ENCODE measurements at regions not wholly inside any gene's neighbourhood (a gene's known extent, or its start where the extent isn't known, plus 50 kb on each side); places are given as distances from the start of the nearest gene placed in this dataset.

GRCh38 chr2:60252581-60253150, 300.8 kb downstream of the BCL11A start:
- H3K27me3 ChIP-seq (ENCODE audit: insufficient read depth, insufficient read length), result no peaks in the 10 kb centered on the region
- no peak for DNase-seq (ENCODE audit: low read depth, low spot score)
- H3K4me1 ChIP-seq (ENCODE audit: insufficient read depth, insufficient read length), result no peaks in the 10 kb centered on the region
- TF ChIP-seq SUZ12 (IDR thresholded peaks at IDR 0.05; ENCODE audit: extremely low read depth, insufficient read depth, insufficient read length), result no peak
- TF ChIP-seq ZNF274 (IDR thresholded peaks at IDR 0.05; ENCODE audit: low read depth, low read length), result no peak
- TF ChIP-seq YY1 (IDR thresholded peaks at IDR 0.05; ENCODE audit: insufficient read depth, insufficient read length), result no peak
- H3K36me3 ChIP-seq (ENCODE audit: insufficient read depth, insufficient read length, low read length), result no peaks in the 10 kb centered on the region
- H3K9ac ChIP-seq (ENCODE audit: insufficient read length, low read depth), result no peak overlapping the region
- no peaks in the 10 kb centered on the region for H3K9me3 ChIP-seq (ENCODE audit: insufficient read depth, low read length)
- H3K4me3 ChIP-seq (ENCODE audit: insufficient read length, low read depth), result no peak overlapping the region

DNA sequence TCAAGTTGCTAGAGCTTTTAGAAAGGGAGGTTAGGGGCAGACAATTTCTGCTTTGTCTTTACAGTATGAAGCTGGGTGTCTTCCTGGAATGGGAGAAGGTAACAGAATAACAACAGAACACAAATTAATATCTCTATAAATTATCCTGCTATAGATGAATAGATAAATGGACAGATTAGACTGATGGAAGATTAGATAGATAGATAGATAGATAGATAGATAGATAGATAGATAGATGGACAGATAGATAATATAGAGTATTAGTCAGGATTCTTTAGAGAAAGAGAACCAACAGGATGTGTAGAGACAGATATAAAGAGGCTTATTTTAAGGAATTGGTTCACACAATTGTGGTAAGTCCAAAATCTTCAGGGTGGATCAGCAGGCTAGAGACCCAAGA, 302.2 kb downstream of the BCL11A start:
- H3K9ac ChIP-seq (ENCODE audit: insufficient read length, low read depth), result no peak overlapping the region

GRCh38 chr2:60249879-60250278, 303.6 kb downstream of the BCL11A start:
- no peak overlapping the region for H3K4me3 ChIP-seq (ENCODE audit: insufficient read length, low read depth)
- no peaks in the 10 kb centered on the region for H3K36me3 ChIP-seq (ENCODE audit: insufficient read depth, insufficient read length, low read length)

More for the DNA sequence above, 302.2 kb downstream of the BCL11A start:
- TF ChIP-seq YY1 (IDR thresholded peaks at IDR 0.05; ENCODE audit: insufficient read depth, insufficient read length) (no peak), ZNF274 (IDR thresholded peaks at IDR 0.05; ENCODE audit: low read depth, low read length) (no peak), SUZ12 (IDR thresholded peaks at IDR 0.05; ENCODE audit: extremely low read depth, insufficient read depth, insufficient read length) (no peak)
- H3K4me1 ChIP-seq (ENCODE audit: insufficient read depth, insufficient read length), result no peaks in the 10 kb centered on the region
- H3K36me3 ChIP-seq (ENCODE audit: insufficient read depth, insufficient read length, low read length), result no peaks in the 10 kb centered on the region
- H3K4me3 ChIP-seq (ENCODE audit: insufficient read length, low read depth), result no peak overlapping the region
- no peak for DNase-seq (ENCODE audit: low read depth, low spot score)
- no peaks in the 10 kb centered on the region for H3K9me3 ChIP-seq (ENCODE audit: insufficient read depth, low read length)
- no peaks in the 10 kb centered on the region for H3K27me3 ChIP-seq (ENCODE audit: insufficient read depth, insufficient read length)

DNA sequence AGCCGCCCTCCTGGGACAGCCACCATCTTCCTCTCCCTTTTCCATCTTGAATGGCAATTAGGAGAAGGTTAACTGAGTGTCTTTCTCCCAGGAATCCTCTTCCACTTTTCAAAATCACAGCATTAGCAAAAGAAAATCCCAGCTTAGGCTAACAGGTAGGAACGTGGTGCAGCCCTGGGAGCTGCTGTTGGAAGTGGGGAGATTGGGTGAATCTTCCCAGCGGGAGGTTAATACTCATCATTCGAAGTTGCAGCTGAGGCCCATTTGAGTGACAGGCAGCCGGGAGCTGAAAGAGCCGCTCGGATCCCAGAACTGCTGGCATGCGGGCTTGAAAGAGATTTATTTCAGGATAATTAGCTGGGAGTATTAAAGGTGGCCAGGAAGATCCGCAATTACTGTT, 306.0 kb downstream of the BCL11A start:
- Histone ChIP-seq H3K9ac (ENCODE audit: insufficient read length, low read depth) (no peak overlapping the region), H3K4me3 (ENCODE audit: insufficient read length, low read depth) (no peak overlapping the region), H3K4me1 (ENCODE audit: insufficient read depth, insufficient read length) (no peaks in the 10 kb centered on the region), H3K36me3 (ENCODE audit: insufficient read depth, insufficient read length, low read length) (no peaks in the 10 kb centered on the region), H3K9me3 (ENCODE audit: insufficient read depth, low read length) (no peaks in the 10 kb centered on the region), H3K27me3 (ENCODE audit: insufficient read depth, insufficient read length) (no peaks in the 10 kb centered on the region)
- TF ChIP-seq YY1 (IDR thresholded peaks at IDR 0.05; ENCODE audit: insufficient read depth, insufficient read length) (no peak), ZNF274 (IDR thresholded peaks at IDR 0.05; ENCODE audit: low read depth, low read length) (no peak), SUZ12 (IDR thresholded peaks at IDR 0.05; ENCODE audit: extremely low read depth, insufficient read depth, insufficient read length) (no peak)
- DNase-seq (ENCODE audit: low read depth, low spot score), result no peak

More at GRCh38 chr2:60249879-60250278, 303.6 kb downstream of the BCL11A start:
- no peaks in the 10 kb centered on the region for H3K4me1 ChIP-seq (ENCODE audit: insufficient read depth, insufficient read length)
- no peaks in the 10 kb centered on the region for H3K27me3 ChIP-seq (ENCODE audit: insufficient read depth, insufficient read length)
- TF ChIP-seq YY1 (IDR thresholded peaks at IDR 0.05; ENCODE audit: insufficient read depth, insufficient read length), result no peak
- TF ChIP-seq SUZ12 (IDR thresholded peaks at IDR 0.05; ENCODE audit: extremely low read depth, insufficient read depth, insufficient read length), result no peak
- no peak for TF ChIP-seq ZNF274 (IDR thresholded peaks at IDR 0.05; ENCODE audit: low read depth, low read length)
- no peaks in the 10 kb centered on the region for H3K9me3 ChIP-seq (ENCODE audit: insufficient read depth, low read length)
- DNase-seq (ENCODE audit: low read depth, low spot score), result no peak
- H3K9ac ChIP-seq (ENCODE audit: insufficient read length, low read depth), result no peak overlapping the region

- Histone ChIP-seq H3K27me3 (ENCODE audit: insufficient read depth, insufficient read length) (no peaks in the 10 kb centered on the region), H3K36me3 (ENCODE audit: insufficient read depth, insufficient read length, low read length) (no peaks in the 10 kb centered on the region), H3K9me3 (ENCODE audit: insufficient read depth, low read length) (no peaks in the 10 kb centered on the region), H3K9ac (ENCODE audit: insufficient read length, low read depth) (no peak overlapping the region), H3K4me3 (ENCODE audit: insufficient read length, low read depth) (no peak overlapping the region), H3K4me1 (ENCODE audit: insufficient read depth, insufficient read length) (no peaks in the 10 kb centered on the region)
- DNase-seq (ENCODE audit: low read depth, low spot score), result no peak
- no peak for TF ChIP-seq SUZ12 (IDR thresholded peaks at IDR 0.05; ENCODE audit: extremely low read depth, insufficient read depth, insufficient read length)
- no peak for TF ChIP-seq YY1 (IDR thresholded peaks at IDR 0.05; ENCODE audit: insufficient read depth, insufficient read length)
- TF ChIP-seq ZNF274 (IDR thresholded peaks at IDR 0.05; ENCODE audit: low read depth, low read length), result no peak
These were observed 306.9 kb downstream of the BCL11A start for GRCh38 chr2:60246583-60246982.

- Histone ChIP-seq H3K9ac (ENCODE audit: insufficient read length, low read depth) (no peak overlapping the region), H3K27me3 (ENCODE audit: insufficient read depth, insufficient read length) (no peaks in the 10 kb centered on the region), H3K4me3 (ENCODE audit: insufficient read length, low read depth) (no peak overlapping the region), H3K9me3 (ENCODE audit: insufficient read depth, low read length) (peaks cover 13% of the 10 kb centered on the region), H3K4me1 (ENCODE audit: insufficient read depth, insufficient read length) (no peaks in the 10 kb centered on the region), H3K36me3 (ENCODE audit: insufficient read depth, insufficient read length, low read length) (no peaks in the 10 kb centered on the region)
- no peak for DNase-seq (ENCODE audit: low read depth, low spot score)
- TF ChIP-seq SUZ12 (IDR thresholded peaks at IDR 0.05; ENCODE audit: extremely low read depth, insufficient read depth, insufficient read length) (no peak), YY1 (IDR thresholded peaks at IDR 0.05; ENCODE audit: insufficient read depth, insufficient read length) (no peak), ZNF274 (IDR thresholded peaks at IDR 0.05; ENCODE audit: low read depth, low read length) (no peak)
These were observed 319.0 kb downstream of the BCL11A start for GRCh38 chr2:60234274-60234986.

- Histone ChIP-seq H3K4me3 (ENCODE audit: insufficient read length, low read depth) (no peak overlapping the region), H3K9ac (ENCODE audit: insufficient read length, low read depth) (no peak overlapping the region), H3K27me3 (ENCODE audit: insufficient read depth, insufficient read length) (no peaks in the 10 kb centered on the region), H3K36me3 (ENCODE audit: insufficient read depth, insufficient read length, low read length) (no peaks in the 10 kb centered on the region), H3K9me3 (ENCODE audit: insufficient read depth, low read length) (peaks cover 13% of the 10 kb centered on the region), H3K4me1 (ENCODE audit: insufficient read depth, insufficient read length) (no peaks in the 10 kb centered on the region)
- TF ChIP-seq SUZ12 (IDR thresholded peaks at IDR 0.05; ENCODE audit: extremely low read depth, insufficient read depth, insufficient read length) (no peak), ZNF274 (IDR thresholded peaks at IDR 0.05; ENCODE audit: low read depth, low read length) (no peak), YY1 (IDR thresholded peaks at IDR 0.05; ENCODE audit: insufficient read depth, insufficient read length) (no peak)
- DNase-seq (ENCODE audit: low read depth, low spot score), result no peak
These were observed 322.9 kb downstream of the BCL11A start for GRCh38 chr2:60230596-60230995.
